ENCODE measurements at regions not wholly inside any gene's neighbourhood (a gene's known extent, or its start where the extent isn't known, plus 50 kb on each side); places are given as distances from the start of the nearest gene placed in this dataset.

GRCh38 chr12:4849115-4849541, 60.6 kb upstream of the KCNA1 start:
- TF ChIP-seq CTCF (IDR thresholded peaks at IDR 0.05; ENCODE audit: control insufficient read depth, extremely low read depth, insufficient read depth), result peak; percentile 45
- no peak for DNase-seq (ENCODE audit: low read depth)
- H3K4me3 ChIP-seq (ENCODE audit: low read depth, low read length), result no peak overlapping the region

- H3K4me3 ChIP-seq (ENCODE audit: low read depth, low read length), result no peak overlapping the region
- TF ChIP-seq CTCF (IDR thresholded peaks at IDR 0.05; ENCODE audit: control insufficient read depth, extremely low read depth, insufficient read depth), result no peak
- no peak for DNase-seq (ENCODE audit: low read depth)
Measured at GRCh38 chr12:4849795-4850345, 59.8 kb upstream of the KCNA1 start.

GRCh38 chr12:4850857-4851380, 58.8 kb upstream of the KCNA1 start:
- TF ChIP-seq CTCF (IDR thresholded peaks at IDR 0.05; ENCODE audit: control insufficient read depth, extremely low read depth, insufficient read depth), result no peak
- H3K4me3 ChIP-seq (ENCODE audit: low read depth, low read length), result no peak overlapping the region
- no peak for DNase-seq (ENCODE audit: low read depth)

GRCh38 chr12:4852308-4852707, 57.4 kb upstream of the KCNA1 start:
- TF ChIP-seq CTCF (IDR thresholded peaks at IDR 0.05; ENCODE audit: control insufficient read depth, extremely low read depth, insufficient read depth), result no peak
- DNase-seq (ENCODE audit: low read depth), result no peak

GRCh38 chr12:4852911-4853310, 56.8 kb upstream of the KCNA1 start:
- no peak overlapping the region for H3K4me3 ChIP-seq (ENCODE audit: low read depth, low read length)
- no peak for DNase-seq (ENCODE audit: low read depth)
- TF ChIP-seq CTCF (IDR thresholded peaks at IDR 0.05; ENCODE audit: control insufficient read depth, extremely low read depth, insufficient read depth), result no peak

More at GRCh38 chr12:4852308-4852707, 57.4 kb upstream of the KCNA1 start:
- H3K4me3 ChIP-seq (ENCODE audit: low read depth, low read length), result no peak overlapping the region

- no peak overlapping the region for H3K4me3 ChIP-seq (ENCODE audit: low read depth, low read length)
- peak; percentile 49 for DNase-seq (ENCODE audit: low read depth)
- peak; percentile 92 for TF ChIP-seq CTCF (IDR thresholded peaks at IDR 0.05; ENCODE audit: control insufficient read depth, extremely low read depth, insufficient read depth)
Measured at GRCh38 chr12:4855121-4855924, 54.4 kb upstream of the KCNA1 start.
